NCI-H2227 (cell line): ENCODE measurements at regions not wholly inside any gene's neighbourhood (a gene's known extent, or its start where the extent isn't known, plus 50 kb on each side); places are given as distances from the start of the nearest gene placed in this dataset.
"Not testable (repeated sequence)": the region's sequence is repeated elsewhere in the genome, so short reads cannot be mapped to it uniquely, and the experiment has no call there.

Source experiments
- DNase-seq: peaks from one replicate; lab custom pipeline; 2025; ENCODE audit not compliant: unreplicated experiment; lab: John Stamatoyannopoulos, UW

- no peak for DNase-seq
Measured at GRCh38 chr22:27323661-27324060, 477.9 kb downstream of the MN1 start.

- not testable (repeated sequence) for DNase-seq
Measured at GRCh38 chr22:27324908-27325307, 476.6 kb downstream of the MN1 start.

GRCh38 chr22:27327497-27327896 lies 474.1 kb downstream of the MN1 start:
- DNase-seq, result no peak

- DNase-seq, result no peak
Measured at GRCh38 chr22:27327981-27328721, 473.4 kb downstream of the MN1 start.

- peak; percentile 18 for DNase-seq
Measured at GRCh38 chr22:27329131-27329850, 472.3 kb downstream of the MN1 start.

- no peak for DNase-seq
Measured at GRCh38 chr22:27329966-27330645, 471.4 kb downstream of the MN1 start.

- DNase-seq, result peak; percentile 9
Measured at GRCh38 chr22:27331526-27332281, 469.9 kb downstream of the MN1 start.

GRCh38 chr22:27335102-27335660 lies 466.4 kb downstream of the MN1 start:
- no peak for DNase-seq

- DNase-seq, result no peak
Measured at GRCh38 chr22:27336151-27337090, 465.1 kb downstream of the MN1 start.

GRCh38 chr22:27337676-27338075 lies 463.9 kb downstream of the MN1 start:
- DNase-seq, result no peak

- DNase-seq, result no peak
Measured at GRCh38 chr22:27340047-27340446, 461.5 kb downstream of the MN1 start.

- DNase-seq, result no peak
Measured at GRCh38 chr22:27344546-27344945, 457.0 kb downstream of the MN1 start.

- DNase-seq, result no peak
Measured at GRCh38 chr22:27345691-27346090, 455.9 kb downstream of the MN1 start.

- no peak for DNase-seq
Measured at GRCh38 chr22:27347951-27348350, 453.6 kb downstream of the MN1 start.

- no peak for DNase-seq
Measured at GRCh38 chr22:27348634-27349033, 452.9 kb downstream of the MN1 start.

- no peak for DNase-seq
Measured at GRCh38 chr22:27349456-27349855, 452.1 kb downstream of the MN1 start.

- DNase-seq, result no peak
Measured at GRCh38 chr22:27350306-27350705, 451.2 kb downstream of the MN1 start.

GRCh38 chr22:27352426-27352825 lies 449.1 kb downstream of the MN1 start:
- DNase-seq, result no peak

GRCh38 chr22:27358096-27358870 lies 443.3 kb downstream of the MN1 start:
- DNase-seq, result no peak
